Anterior cingulate cortex (tissue), 58 donors: ENCODE measurements at regions not wholly inside any gene's neighbourhood (a gene's known extent, or its start where the extent isn't known, plus 50 kb on each side); places are given as distances from the start of the nearest gene placed in this dataset.
"Not testable (repeated sequence)": the region's sequence is repeated elsewhere in the genome, so short reads cannot be mapped to it uniquely, and the experiment has no call there.

Source experiments
- DNase-seq, 58 donors: peaks; one replicate each; lab custom pipeline; 2025; lab: John Stamatoyannopoulos, UW

DNA sequence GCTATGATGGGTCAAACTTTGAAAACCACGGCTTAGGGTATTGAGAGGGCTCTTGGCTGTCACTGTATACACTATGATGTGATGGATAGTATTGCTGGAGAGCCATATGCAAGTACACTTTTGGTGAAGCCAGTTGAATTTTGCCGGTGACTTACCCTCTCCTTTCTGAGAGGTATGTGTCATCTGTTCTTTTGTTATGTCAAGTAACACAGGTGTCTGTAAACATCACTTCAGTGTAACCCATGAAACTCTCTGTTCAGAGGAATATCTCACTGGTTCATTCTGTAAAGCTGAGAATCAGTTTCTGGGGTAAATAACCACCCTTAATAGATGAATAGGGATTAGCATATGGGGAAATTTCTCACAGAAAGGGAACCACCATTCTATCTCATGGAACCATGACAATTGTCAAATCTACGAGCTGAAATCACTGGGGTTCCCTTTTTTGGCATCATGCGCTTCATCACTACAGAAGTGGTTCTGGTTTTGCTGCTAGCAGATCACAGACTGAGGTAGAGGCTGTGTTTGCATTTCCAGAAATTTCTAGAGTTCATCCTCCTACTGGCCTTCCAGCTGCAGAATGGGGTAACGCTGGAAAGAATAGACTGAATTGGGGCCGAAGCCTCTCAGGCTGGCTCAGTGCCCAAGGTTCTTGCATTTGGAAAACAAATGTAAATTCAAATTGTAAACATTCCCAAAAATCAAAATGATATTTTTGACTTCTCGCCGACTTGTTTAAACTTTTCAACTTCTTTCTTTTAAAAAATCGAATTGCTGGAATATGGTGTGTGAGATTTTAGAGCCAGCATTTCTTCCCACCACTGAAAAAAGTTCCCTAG lies 83.3 kb upstream of the CREB5 start:
- DNase-seq = no peak

DNA sequence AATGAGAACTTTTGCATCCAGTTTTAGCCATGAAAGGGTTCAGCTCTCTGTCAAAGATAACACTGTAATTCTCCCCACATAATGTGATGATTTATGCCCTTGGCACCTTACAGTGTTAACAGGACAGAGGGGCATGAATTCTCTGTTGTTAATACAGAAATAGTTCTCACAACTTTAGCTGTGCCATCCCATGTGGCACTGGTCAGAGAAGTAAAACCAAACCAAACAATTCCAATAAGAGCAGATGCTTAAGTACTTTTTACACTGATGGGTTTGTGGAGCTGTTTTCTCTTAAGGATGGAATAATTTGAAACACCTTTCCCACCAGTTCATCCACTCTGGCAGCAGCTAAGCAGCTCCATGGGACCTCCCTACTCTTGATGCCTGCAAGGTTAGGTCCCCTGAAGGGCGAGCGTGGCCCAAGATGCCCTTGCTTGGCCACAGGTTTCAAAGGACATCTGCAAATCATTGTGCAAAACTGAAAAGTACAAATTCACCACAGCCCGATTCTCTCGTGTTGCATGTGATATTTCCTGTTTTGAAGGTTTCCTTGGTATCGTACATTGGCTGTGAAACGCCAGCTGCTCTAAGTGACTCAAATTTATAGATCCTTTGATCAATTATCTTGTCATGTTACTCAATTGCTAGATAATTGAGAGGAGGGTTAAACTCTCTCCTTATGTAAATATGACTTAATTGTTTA lies 82.5 kb upstream of the CREB5 start:
- no peak for DNase-seq

- DNase-seq = no peak
Measured at GRCh38 chr7:28330384-28331070, 81.8 kb upstream of the CREB5 start.

- no peak for DNase-seq
Measured at GRCh38 chr7:28332046-28332445, 80.3 kb upstream of the CREB5 start.

GRCh38 chr7:28333548-28333947 lies 78.8 kb upstream of the CREB5 start:
- not testable (repeated sequence) for DNase-seq

DNA sequence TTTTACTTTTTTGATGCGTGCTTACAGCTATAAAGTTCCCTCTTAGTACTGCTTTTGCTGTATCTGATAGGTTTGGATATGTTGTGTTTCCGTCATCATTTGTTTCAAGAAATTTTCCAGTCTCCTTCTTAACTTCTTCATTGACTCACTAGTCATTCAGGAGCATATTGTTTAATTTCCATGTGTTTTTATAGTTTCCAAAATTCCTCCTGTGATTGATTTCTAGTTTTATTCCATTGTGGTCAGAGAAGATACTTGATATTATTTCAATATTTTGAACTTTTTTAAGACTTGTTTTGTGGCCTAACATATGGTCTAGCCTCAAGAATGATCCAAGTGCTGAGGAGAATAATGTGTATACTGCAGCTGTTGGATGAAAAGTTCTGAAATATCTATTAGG lies 75.5 kb upstream of the CREB5 start:
- no peak for DNase-seq

DNA sequence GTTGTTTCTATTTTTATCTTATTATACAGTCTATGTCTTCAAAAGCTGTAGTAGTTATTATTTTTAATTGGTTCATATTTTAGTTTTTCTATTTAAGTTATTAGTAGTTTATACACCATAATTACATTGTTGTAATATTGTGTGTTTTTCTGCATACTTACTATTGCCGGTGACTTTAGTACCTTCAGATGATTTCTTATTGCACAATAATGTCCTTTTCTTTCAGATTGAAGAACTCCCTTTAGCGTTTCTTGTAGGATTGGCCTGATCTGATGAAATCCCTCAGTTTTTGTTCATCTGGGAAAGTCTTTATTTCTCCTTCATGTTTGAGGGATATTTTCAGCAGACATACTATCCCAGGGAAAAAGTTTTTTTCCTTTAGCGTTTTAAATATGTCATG lies 74.3 kb upstream of the CREB5 start:
- DNase-seq = no peak

- DNase-seq = no peak
Measured at GRCh38 chr7:28343462-28343861, 68.9 kb upstream of the CREB5 start.

- no peak for DNase-seq
Measured at GRCh38 chr7:28346256-28346655, 66.1 kb upstream of the CREB5 start.

GRCh38 chr7:28346676-28347363 lies 65.5 kb upstream of the CREB5 start:
- DNase-seq = no peak

DNA sequence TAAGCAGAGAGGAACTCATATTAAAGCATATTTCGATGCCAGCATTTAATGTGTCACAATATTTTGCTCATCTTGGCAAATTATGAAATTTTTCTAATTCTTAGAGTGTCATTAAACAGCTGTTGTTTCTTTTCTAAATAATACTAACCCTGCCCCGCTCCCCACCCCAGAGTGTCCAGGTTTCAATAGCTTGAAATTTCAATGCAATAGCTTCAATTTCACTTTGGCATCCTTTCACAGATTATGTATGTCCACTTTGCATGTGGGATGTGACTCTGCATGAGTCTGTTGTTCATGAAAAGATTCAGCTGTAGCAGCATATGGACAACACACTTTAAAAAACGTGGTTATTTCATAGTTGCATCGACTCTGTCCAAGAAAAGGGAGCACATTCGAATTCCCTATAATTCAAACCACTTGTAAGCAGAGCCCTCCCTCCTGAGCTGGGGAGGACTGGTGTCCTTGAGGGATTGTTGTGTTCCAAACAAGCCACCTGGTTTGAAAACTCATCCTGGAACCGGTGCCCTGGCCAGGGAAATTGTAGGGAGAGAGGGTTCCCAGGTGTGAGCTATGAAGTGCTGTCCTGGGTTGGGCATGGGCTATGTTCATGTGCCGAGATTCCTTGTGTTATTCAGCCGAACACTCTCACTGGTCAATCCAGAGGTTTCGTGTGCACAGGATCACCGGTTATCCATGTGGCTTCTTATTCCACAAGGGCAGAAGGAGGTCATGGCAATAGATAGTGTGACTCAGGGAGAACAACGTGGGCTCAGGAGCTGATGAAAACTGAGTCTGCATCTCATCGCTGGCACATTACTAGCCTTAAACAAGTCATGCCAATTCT lies 64.6 kb upstream of the CREB5 start:
- peak in 1 of 58 donors; percentile 3 for DNase-seq

DNA sequence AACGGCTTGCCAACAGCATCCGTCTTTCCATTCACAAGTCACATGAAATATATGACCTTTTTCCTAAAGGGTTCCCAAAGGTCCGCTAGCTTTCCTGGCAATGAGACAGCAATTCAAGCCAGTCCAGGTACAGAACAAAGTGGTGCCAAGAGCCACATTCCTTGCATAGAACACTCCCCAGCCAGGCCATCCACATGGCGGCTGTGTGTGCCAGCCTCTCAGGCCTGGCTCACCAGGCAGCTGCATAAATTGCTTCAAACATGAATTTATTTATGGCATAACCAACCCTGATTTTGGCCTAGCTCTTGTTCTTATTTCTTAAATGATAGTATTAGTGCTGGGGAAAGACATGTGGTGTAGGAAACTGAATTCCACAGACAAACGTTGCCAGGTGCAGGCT lies 63.7 kb upstream of the CREB5 start:
- no peak for DNase-seq

DNA sequence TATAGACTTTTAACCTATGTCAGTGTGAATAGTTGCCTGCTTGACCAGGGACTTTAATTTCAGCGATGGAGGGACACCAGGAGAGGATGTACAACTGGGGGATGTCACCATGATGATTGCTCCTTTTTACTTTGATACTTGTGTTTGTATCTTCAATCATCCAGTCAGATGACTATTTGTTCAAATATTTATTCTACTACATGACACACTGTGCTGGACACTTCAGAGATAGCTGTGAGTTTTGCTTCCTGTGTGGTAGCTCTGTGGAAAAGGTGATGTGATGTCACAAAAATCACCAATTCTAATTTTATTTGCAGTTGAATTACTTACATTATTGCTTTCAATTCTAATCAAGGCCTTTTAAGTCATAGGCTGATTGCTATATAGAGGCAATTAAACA lies 62.7 kb upstream of the CREB5 start:
- no peak for DNase-seq

- DNase-seq = no peak
Measured at GRCh38 chr7:28350662-28351061, 61.7 kb upstream of the CREB5 start.

GRCh38 chr7:28351450-28351849 lies 60.9 kb upstream of the CREB5 start:
- DNase-seq = no peak

DNA sequence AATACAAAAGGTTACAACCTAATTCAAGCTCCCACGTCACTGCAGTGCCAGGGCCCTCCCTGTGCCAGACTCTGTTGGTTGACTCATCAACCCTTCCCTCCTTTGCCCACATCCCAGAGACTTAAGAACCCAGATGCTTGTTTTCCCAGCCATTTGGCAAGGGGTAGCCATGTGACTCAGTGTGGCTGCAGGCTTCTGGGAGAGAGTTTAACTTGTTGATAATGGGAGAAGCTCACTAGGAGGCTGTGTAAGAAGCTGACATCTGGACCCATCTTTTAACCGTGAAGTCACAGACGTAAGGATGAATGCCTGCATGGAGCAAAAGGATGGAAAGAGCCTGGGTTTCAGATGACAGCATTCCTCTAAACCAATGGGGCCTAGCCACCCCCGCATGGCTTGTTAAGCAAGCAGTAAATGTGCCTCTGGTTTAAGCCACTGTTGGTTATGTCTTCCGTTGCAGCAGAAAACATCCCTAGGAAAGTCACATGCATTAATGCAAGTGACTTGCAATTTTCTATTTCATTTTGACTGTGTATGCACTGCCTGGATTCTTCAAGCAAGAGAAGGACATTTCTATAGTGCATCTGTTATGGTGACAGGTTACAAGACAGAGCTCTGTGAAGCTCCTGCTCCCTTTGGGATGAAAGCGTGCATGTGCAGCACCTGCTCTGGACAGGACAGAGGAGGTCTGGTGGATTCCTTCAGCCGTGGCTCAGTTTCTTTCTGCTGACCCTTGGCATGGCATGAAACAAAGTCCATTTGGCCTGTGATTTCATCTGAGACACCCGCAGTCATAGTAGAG lies 57.5 kb upstream of the CREB5 start:
- no peak for DNase-seq

- no peak for DNase-seq
Measured at GRCh38 chr7:28355635-28356319, 56.5 kb upstream of the CREB5 start.

GRCh38 chr7:28356619-28357018 lies 55.7 kb upstream of the CREB5 start:
- DNase-seq = peak in 3 of 58 donors; percentile 1 to 9 (median 2)
